ENCODE measurements at regions not wholly inside any gene's neighbourhood (a gene's known extent, or its start where the extent isn't known, plus 50 kb on each side); places are given as distances from the start of the nearest gene placed in this dataset.

- Histone ChIP-seq H3K27me3 (no peaks in the 10 kb centered on the region), H3K4me3 (no peak overlapping the region), H3K27ac (no peak overlapping the region), H3K9me3 (no peaks in the 10 kb centered on the region), H3K4me1 (no peaks in the 10 kb centered on the region), H3K36me3 (no peaks in the 10 kb centered on the region)
- intact Hi-C loops (cut with DNase I; ENCODE audit: low total_unique reads) = no loop called here
- TF ChIP-seq POLR2A (IDR thresholded peaks at IDR 0.05) (no peak), CTCF (IDR thresholded peaks at IDR 0.05) (no peak)
- no peak for DNase-seq
These were observed 208.3 kb upstream of the HMGA2 start for GRCh38 chr12:65616022-65616421.

GRCh38 chr12:65618588-65618987 lies 205.7 kb upstream of the HMGA2 start:
- TF ChIP-seq CTCF (IDR thresholded peaks at IDR 0.05) = no peak
- no peak for TF ChIP-seq POLR2A (IDR thresholded peaks at IDR 0.05)
- intact Hi-C loops (cut with DNase I; ENCODE audit: low total_unique reads) = no loop called here

GRCh38 chr12:65619018-65619417 lies 205.3 kb upstream of the HMGA2 start:
- H3K36me3 ChIP-seq = no peaks in the 10 kb centered on the region
- TF ChIP-seq POLR2A (IDR thresholded peaks at IDR 0.05) (no peak), CTCF (IDR thresholded peaks at IDR 0.05) (no peak)
- H3K9me3 ChIP-seq = no peaks in the 10 kb centered on the region
- H3K4me1 ChIP-seq = no peaks in the 10 kb centered on the region
- H3K27ac ChIP-seq = no peak overlapping the region
- H3K27me3 ChIP-seq = no peaks in the 10 kb centered on the region
- H3K4me3 ChIP-seq = no peak overlapping the region
- DNase-seq = no peak
- intact Hi-C loops (cut with DNase I; ENCODE audit: low total_unique reads) = no loop called here

More at GRCh38 chr12:65618588-65618987, 205.7 kb upstream of the HMGA2 start:
- H3K4me3 ChIP-seq = no peak overlapping the region
- no peaks in the 10 kb centered on the region for H3K27me3 ChIP-seq
- no peaks in the 10 kb centered on the region for H3K4me1 ChIP-seq
- DNase-seq = no peak
- H3K27ac ChIP-seq = no peak overlapping the region
- no peaks in the 10 kb centered on the region for H3K36me3 ChIP-seq
- H3K9me3 ChIP-seq = no peaks in the 10 kb centered on the region

GRCh38 chr12:65620046-65620445 lies 204.2 kb upstream of the HMGA2 start:
- TF ChIP-seq CTCF (IDR thresholded peaks at IDR 0.05) = no peak
- TF ChIP-seq POLR2A (IDR thresholded peaks at IDR 0.05) = no peak
- Histone ChIP-seq H3K9me3 (no peaks in the 10 kb centered on the region), H3K4me3 (no peak overlapping the region), H3K27ac (no peak overlapping the region), H3K27me3 (no peaks in the 10 kb centered on the region), H3K36me3 (no peaks in the 10 kb centered on the region), H3K4me1 (no peaks in the 10 kb centered on the region)
- DNase-seq = no peak
- intact Hi-C loops (cut with DNase I; ENCODE audit: low total_unique reads) = no loop called here

- Histone ChIP-seq H3K9me3 (no peaks in the 10 kb centered on the region), H3K4me1 (no peaks in the 10 kb centered on the region), H3K36me3 (no peaks in the 10 kb centered on the region), H3K4me3 (no peak overlapping the region), H3K27ac (no peak overlapping the region), H3K27me3 (no peaks in the 10 kb centered on the region)
- intact Hi-C loops (cut with DNase I; ENCODE audit: low total_unique reads) = no loop called here
- TF ChIP-seq CTCF (IDR thresholded peaks at IDR 0.05) (no peak), POLR2A (IDR thresholded peaks at IDR 0.05) (no peak)
- DNase-seq = no peak
These were observed 202.2 kb upstream of the HMGA2 start for GRCh38 chr12:65622056-65622455.

Data from uterus (tissue), 3 donors.